Prostate gland (tissue), 2 donors: ENCODE measurements at regions not wholly inside any gene's neighbourhood (a gene's known extent, or its start where the extent isn't known, plus 50 kb on each side); places are given as distances from the start of the nearest gene placed in this dataset.

Source experiments
- DNase-seq: peaks from one replicate; pipeline ENCODE4 v3.0.0-alpha.2; 2019; ENCODE audit warnings: low spot score
- H3K27ac ChIP-seq, 2 donors: fragments of 200-600 bp; sonication (generic); 2 replicates each; pipeline ENCODE4 v1.5.1; 2017 to 2019
- H3K27me3 ChIP-seq: fragments of 200-600 bp; sonication (generic); replicated peaks from 2 replicates; pipeline ENCODE4 v1.5.1; 2019; ENCODE audit not compliant: insufficient read depth
- H3K36me3 ChIP-seq, 2 donors: fragments of 200-600 bp; sonication (generic); 1 replicate in 1 of 2; 2 replicates in 1 of 2; pipeline versions ENCODE4 v1.5.1 to v1.8.1; 2017 to 2019
- H3K4me1 ChIP-seq: fragments of 200-600 bp; sonication (generic); replicated peaks from 2 replicates; pipeline ENCODE4 v1.5.1; 2019
- H3K4me3 ChIP-seq, 2 donors: fragments of 200-600 bp; sonication (generic); 2 replicates each; pipeline ENCODE4 v1.5.1; 2017 to 2019
- H3K9me3 ChIP-seq: fragments of 200-600 bp; sonication (generic); 2 replicates; pipeline ENCODE4 v1.5.1; 2017
- POLR2A ChIP-seq: fragments of 450-650 bp; IDR thresholded peaks from one replicate; pipeline ENCODE4 v1.6.1; 2016; ENCODE audit warnings: antibody characterized with exemption, mild to moderate bottlenecking
- POLR2AphosphoS5 ChIP-seq: sonication (generic); formaldehyde crosslinking; IDR thresholded peaks from one replicate; pipeline ENCODE4 v1.6.1; 2017; ENCODE audit warnings: antibody characterized with exemption
- WGBS: methylation state at CpG from one replicate; pipeline ENCODE4 v1.1.5; 2018; 5-methylcytosine and 5-hydroxymethylcytosine counted together
- intact Hi-C: fragments of 100-400 bp; cut with DNase I; formaldehyde crosslinking; loops from one replicate; pipeline ENCODE4 v1.14.2; 2022
- TF ChIP-seq, protein P1 (sequence below), 4 experiments: fragments of 200-600 bp in 2 of 4; fragments of 450-650 bp in 2 of 4; sonication (generic) in 2 of 4; IDR thresholded peaks; 1 replicate in 3 of 4; 2 replicates in 1 of 4; pipeline ENCODE4 v1.5.1; 2016 to 2019; ENCODE audit warnings: antibody characterized with exemption in 4 of 4, mild to moderate bottlenecking in 2 of 4, moderate library complexity in 2 of 4

DNA sequence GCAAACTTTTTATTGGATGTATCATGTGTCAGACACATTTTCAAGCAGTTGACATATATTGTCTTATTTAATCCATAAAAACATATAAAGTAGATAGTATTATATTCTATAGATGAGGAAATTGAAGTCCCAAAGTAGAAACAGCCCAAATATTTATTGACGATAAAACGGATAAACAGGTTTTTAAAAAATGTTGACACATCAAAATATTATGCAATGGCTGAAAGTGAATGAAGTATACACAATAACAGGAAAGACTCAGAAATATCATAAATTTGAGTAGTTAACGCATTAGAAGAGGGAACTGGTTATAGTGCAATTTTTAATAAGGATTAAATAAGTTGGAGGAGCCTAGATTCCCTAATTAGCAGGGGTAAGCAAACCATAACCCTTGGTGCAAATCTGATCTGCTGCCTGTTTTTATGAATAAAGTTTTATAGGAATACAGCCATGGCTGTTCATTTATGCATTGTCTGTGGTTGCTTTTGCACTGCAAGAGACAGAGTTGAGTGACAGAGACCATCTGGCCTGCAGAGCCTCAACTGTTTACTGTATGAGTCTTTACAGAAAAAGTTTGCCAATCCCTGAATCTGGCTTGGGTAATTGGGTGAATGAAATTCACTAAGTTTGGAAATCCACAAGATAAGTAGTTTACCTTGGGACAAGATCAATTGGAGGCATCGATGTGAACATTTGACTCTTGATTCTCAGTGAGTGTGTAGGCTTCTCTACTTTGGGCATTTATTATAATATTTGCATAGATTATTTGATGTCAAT is 50.6 kb upstream of the EXOC2 start:
- WGBS, result 72% methylated on average over 4 of the region's 4 CpGs
- DNase-seq, result no peak
- Histone ChIP-seq H3K36me3 (no peaks in the 10 kb centered on the region), H3K4me3 (no peak overlapping the region), H3K27me3 (no peaks in the 10 kb centered on the region), H3K4me1 (no peaks in the 10 kb centered on the region), H3K9me3 (no peaks in the 10 kb centered on the region), H3K27ac (no peak overlapping the region)
- TF ChIP-seq, protein P1, sequence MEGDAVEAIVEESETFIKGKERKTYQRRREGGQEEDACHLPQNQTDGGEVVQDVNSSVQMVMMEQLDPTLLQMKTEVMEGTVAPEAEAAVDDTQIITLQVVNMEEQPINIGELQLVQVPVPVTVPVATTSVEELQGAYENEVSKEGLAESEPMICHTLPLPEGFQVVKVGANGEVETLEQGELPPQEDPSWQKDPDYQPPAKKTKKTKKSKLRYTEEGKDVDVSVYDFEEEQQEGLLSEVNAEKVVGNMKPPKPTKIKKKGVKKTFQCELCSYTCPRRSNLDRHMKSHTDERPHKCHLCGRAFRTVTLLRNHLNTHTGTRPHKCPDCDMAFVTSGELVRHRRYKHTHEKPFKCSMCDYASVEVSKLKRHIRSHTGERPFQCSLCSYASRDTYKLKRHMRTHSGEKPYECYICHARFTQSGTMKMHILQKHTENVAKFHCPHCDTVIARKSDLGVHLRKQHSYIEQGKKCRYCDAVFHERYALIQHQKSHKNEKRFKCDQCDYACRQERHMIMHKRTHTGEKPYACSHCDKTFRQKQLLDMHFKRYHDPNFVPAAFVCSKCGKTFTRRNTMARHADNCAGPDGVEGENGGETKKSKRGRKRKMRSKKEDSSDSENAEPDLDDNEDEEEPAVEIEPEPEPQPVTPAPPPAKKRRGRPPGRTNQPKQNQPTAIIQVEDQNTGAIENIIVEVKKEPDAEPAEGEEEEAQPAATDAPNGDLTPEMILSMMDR (IDR thresholded peaks at IDR 0.05), result no peak
- TF ChIP-seq POLR2A, result no peak
- TF ChIP-seq POLR2AphosphoS5, result no peak
- intact Hi-C loops, result no loop called here
